ENCODE measurements at regions not wholly inside any gene's neighbourhood (a gene's known extent, or its start where the extent isn't known, plus 50 kb on each side); places are given as distances from the start of the nearest gene placed in this dataset.

DNA sequence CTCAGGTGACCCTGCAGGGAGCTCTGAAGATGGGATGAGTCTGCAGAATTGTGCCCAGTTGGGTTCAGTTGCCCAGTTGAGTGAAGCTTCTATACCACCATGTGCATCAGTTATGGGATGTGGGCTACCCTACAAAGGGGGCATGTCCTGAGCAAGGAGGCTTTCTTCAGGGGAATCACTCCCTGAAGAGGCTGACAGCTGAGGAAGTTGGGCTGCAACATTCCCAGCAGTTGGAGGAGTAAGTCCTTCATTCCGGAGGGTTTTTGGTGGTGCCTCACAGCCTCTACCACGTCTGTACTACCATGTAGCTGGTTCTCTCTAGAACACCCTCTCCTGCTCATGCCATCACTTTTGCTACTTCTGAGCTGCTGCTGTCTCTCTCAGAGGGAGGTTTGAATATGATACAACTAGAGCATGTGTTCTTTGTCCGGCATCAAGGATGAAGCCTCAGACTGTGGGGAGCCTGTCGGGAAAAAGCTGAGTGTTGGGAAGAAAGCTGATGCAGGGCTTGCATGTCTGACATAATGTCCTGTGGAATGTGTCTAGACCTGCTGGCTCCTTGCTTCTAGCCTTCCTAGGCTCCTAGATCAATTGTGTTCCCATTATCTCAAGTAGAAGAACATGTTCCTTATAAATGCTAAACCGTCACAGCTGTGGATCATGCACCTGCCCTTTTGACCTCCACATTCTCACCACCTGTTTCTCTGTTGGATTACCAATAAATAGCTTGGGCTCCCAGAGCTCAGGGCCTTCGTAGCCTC is 355.8 kb downstream of the CCSER2 start (continued):
- TF ChIP-seq ZNF394 (tag by site-specific recombination; IDR thresholded peaks at IDR 0.05; ENCODE audit: borderline replicate concordance) (no peak), ZNF366 (tag by site-specific recombination; conservative IDR thresholded peaks at IDR 0.05) (no peak), KLF10 (tag by site-specific recombination; IDR thresholded peaks at IDR 0.05) (no peak), ZNF624 (tag by site-specific recombination; IDR thresholded peaks at IDR 0.05) (no peak), YY2 (tag by site-specific recombination; IDR thresholded peaks at IDR 0.05) (no peak), ZBTB21 (tag by site-specific recombination; IDR thresholded peaks at IDR 0.05) (no peak), ZNF23 (tag by site-specific recombination; IDR thresholded peaks at IDR 0.05; ENCODE audit: borderline replicate concordance) (no peak), ZNF660 (tag by site-specific recombination; IDR thresholded peaks at IDR 0.05) (no peak), ZNF121 (tag by site-specific recombination; IDR thresholded peaks at IDR 0.05) (no peak)
- TF ChIP-seq, protein P1, sequence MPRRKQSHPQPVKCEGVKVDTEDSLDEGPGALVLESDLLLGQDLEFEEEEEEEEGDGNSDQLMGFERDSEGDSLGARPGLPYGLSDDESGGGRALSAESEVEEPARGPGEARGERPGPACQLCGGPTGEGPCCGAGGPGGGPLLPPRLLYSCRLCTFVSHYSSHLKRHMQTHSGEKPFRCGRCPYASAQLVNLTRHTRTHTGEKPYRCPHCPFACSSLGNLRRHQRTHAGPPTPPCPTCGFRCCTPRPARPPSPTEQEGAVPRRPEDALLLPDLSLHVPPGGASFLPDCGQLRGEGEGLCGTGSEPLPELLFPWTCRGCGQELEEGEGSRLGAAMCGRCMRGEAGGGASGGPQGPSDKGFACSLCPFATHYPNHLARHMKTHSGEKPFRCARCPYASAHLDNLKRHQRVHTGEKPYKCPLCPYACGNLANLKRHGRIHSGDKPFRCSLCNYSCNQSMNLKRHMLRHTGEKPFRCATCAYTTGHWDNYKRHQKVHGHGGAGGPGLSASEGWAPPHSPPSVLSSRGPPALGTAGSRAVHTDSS (tag by site-specific recombination; IDR thresholded peaks at IDR 0.05) = no peak

- POLR2A ChIA-PET = no interaction called here
- H3K27ac ChIP-seq (ENCODE audit: extremely low read depth, low read depth, low read length) = no peak overlapping the region
- no peak overlapping the region for H3K4me3 ChIP-seq (ENCODE audit: low read depth, low read length)
- no peaks in the 10 kb centered on the region for H3K4me1 ChIP-seq (ENCODE audit: control insufficient read depth, insufficient read depth, low read length)
- no peaks in the 10 kb centered on the region for H3K36me3 ChIP-seq (ENCODE audit: control insufficient read depth in 2 of 2, insufficient read depth in 1 of 2, low read length in 2 of 2)
- H3K9me3 ChIP-seq (ENCODE audit: control insufficient read depth, insufficient read depth, low read depth, low read length) = no peaks in the 10 kb centered on the region
- CTCF ChIA-PET = no interaction called here
- TF ChIP-seq GLI2 (tag by site-specific recombination; IDR thresholded peaks at IDR 0.05; ENCODE audit: borderline replicate concordance, low read depth) (no peak), ZNF830 (tag by site-specific recombination; IDR thresholded peaks at IDR 0.05; ENCODE audit: low read depth) (no peak), ZNF324 (tag by site-specific recombination; IDR thresholded peaks at IDR 0.05) (no peak), ZNF792 (tag by site-specific recombination; IDR thresholded peaks at IDR 0.05) (no peak), ZNF112 (tag by site-specific recombination; IDR thresholded peaks at IDR 0.05) (no peak), ZXDB (tag by site-specific recombination; IDR thresholded peaks at IDR 0.05) (no peak), ZNF747 (tag by site-specific recombination; IDR thresholded peaks at IDR 0.05) (no peak), OSR2 (tag by site-specific recombination; IDR thresholded peaks at IDR 0.05) (no peak), MEIS1 (CRISPR knock-in tag; IDR thresholded peaks at IDR 0.05; ENCODE audit: borderline replicate concordance) (no peak), BCL11B (tag by site-specific recombination; IDR thresholded peaks at IDR 0.05; ENCODE audit: low read depth) (no peak), IKZF3 (tag by site-specific recombination; IDR thresholded peaks at IDR 0.05) (no peak), GLIS2 (tag by site-specific recombination; IDR thresholded peaks at IDR 0.05) (no peak), ZNF843 (tag by site-specific recombination; IDR thresholded peaks at IDR 0.05) (no peak), PRDM10 (tag by site-specific recombination; IDR thresholded peaks at IDR 0.05) (no peak), CTCF (tag by site-specific recombination; IDR thresholded peaks at IDR 0.05) (no peak)
- TF ChIP-seq, protein P2, sequence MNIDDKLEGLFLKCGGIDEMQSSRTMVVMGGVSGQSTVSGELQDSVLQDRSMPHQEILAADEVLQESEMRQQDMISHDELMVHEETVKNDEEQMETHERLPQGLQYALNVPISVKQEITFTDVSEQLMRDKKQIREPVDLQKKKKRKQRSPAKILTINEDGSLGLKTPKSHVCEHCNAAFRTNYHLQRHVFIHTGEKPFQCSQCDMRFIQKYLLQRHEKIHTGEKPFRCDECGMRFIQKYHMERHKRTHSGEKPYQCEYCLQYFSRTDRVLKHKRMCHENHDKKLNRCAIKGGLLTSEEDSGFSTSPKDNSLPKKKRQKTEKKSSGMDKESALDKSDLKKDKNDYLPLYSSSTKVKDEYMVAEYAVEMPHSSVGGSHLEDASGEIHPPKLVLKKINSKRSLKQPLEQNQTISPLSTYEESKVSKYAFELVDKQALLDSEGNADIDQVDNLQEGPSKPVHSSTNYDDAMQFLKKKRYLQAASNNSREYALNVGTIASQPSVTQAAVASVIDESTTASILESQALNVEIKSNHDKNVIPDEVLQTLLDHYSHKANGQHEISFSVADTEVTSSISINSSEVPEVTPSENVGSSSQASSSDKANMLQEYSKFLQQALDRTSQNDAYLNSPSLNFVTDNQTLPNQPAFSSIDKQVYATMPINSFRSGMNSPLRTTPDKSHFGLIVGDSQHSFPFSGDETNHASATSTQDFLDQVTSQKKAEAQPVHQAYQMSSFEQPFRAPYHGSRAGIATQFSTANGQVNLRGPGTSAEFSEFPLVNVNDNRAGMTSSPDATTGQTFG (tag by site-specific recombination; IDR thresholded peaks at IDR 0.05; ENCODE audit: borderline replicate concordance) = no peak
- TF ChIP-seq, protein P3, sequence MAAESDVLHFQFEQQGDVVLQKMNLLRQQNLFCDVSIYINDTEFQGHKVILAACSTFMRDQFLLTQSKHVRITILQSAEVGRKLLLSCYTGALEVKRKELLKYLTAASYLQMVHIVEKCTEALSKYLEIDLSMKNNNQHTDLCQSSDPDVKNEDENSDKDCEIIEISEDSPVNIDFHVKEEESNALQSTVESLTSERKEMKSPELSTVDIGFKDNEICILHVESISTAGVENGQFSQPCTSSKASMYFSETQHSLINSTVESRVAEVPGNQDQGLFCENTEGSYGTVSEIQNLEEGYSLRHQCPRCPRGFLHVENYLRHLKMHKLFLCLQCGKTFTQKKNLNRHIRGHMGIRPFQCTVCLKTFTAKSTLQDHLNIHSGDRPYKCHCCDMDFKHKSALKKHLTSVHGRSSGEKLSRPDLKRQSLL (tag by site-specific recombination; IDR thresholded peaks at IDR 0.05) = no peak
Observed at GRCh38 chr10:84685047-84685660, 356.8 kb downstream of the CCSER2 start.
